HG03442 (cell line): ENCODE measurements at regions not wholly inside any gene's neighbourhood (a gene's known extent, or its start where the extent isn't known, plus 50 kb on each side); places are given as distances from the start of the nearest gene placed in this dataset.

ENCODE experiments used
- ATAC-seq: cut with Tn5 transposase; IDR thresholded peaks from one replicate; pipeline ENCODE4 v1.9.1; 2021; ENCODE audit warnings: mild to moderate bottlenecking, moderate library complexity; ENCODE audit not compliant: unreplicated experiment

- ATAC-seq = no peak
Measured at GRCh38 chr16:85971902-85972638, 73.1 kb downstream of the IRF8 start.

GRCh38 chr16:85974428-85975375, 75.7 kb downstream of the IRF8 start:
- ATAC-seq = no peak

- ATAC-seq = no peak
Measured at GRCh38 chr16:85975451-85975981, 76.6 kb downstream of the IRF8 start.

- no peak for ATAC-seq
Measured at GRCh38 chr16:85978291-85978775, 79.4 kb downstream of the IRF8 start.

GRCh38 chr16:85978976-85979375, 80.0 kb downstream of the IRF8 start:
- no peak for ATAC-seq

GRCh38 chr16:85979605-85980004, 80.6 kb downstream of the IRF8 start:
- no peak for ATAC-seq

GRCh38 chr16:85980686-85981085, 81.7 kb downstream of the IRF8 start:
- ATAC-seq = no peak

GRCh38 chr16:85981826-85982562, 83.0 kb downstream of the IRF8 start:
- ATAC-seq = no peak

- no peak for ATAC-seq
Measured at GRCh38 chr16:85982563-85982939, 83.6 kb downstream of the IRF8 start.

GRCh38 chr16:85983064-85983463, 84.1 kb downstream of the IRF8 start:
- no peak for ATAC-seq

- ATAC-seq = no peak
Measured at GRCh38 chr16:85983606-85984230, 84.8 kb downstream of the IRF8 start.

GRCh38 chr16:85984231-85984880, 85.4 kb downstream of the IRF8 start:
- no peak for ATAC-seq

GRCh38 chr16:85984947-85985451, 86.0 kb downstream of the IRF8 start:
- ATAC-seq = no peak

GRCh38 chr16:85986931-85987749, 88.2 kb downstream of the IRF8 start:
- no peak for ATAC-seq

GRCh38 chr16:85987750-85988078, 88.8 kb downstream of the IRF8 start:
- no peak for ATAC-seq

GRCh38 chr16:85988306-85988705, 89.3 kb downstream of the IRF8 start:
- ATAC-seq = no peak

- ATAC-seq = peak; percentile 47
Measured at GRCh38 chr16:85988723-85989313, 89.9 kb downstream of the IRF8 start.

GRCh38 chr16:85989376-85989775, 90.4 kb downstream of the IRF8 start:
- ATAC-seq = no peak
